GM18909 (cell line): ENCODE measurements at regions not wholly inside any gene's neighbourhood (a gene's known extent, or its start where the extent isn't known, plus 50 kb on each side); places are given as distances from the start of the nearest gene placed in this dataset.

Experiments
- ATAC-seq: cut with Tn5 transposase; IDR thresholded peaks from one replicate; pipeline ENCODE4 v1.9.1; 2021; ENCODE audit warnings: mild to moderate bottlenecking; ENCODE audit not compliant: unreplicated experiment, poor library complexity

GRCh38 chr13:90382425-90382824, 965.1 kb upstream of the MIR17HG start:
- ATAC-seq, result no peak

- ATAC-seq, result no peak
These were observed 961.6 kb upstream of the MIR17HG start for GRCh38 chr13:90385781-90386489.

GRCh38 chr13:90388887-90389452, 958.5 kb upstream of the MIR17HG start:
- ATAC-seq, result no peak

GRCh38 chr13:90389537-90389936, 958.0 kb upstream of the MIR17HG start:
- no peak for ATAC-seq

- no peak for ATAC-seq
These were observed 954.1 kb upstream of the MIR17HG start for GRCh38 chr13:90393408-90393807.

- no peak for ATAC-seq
These were observed 952.1 kb upstream of the MIR17HG start for GRCh38 chr13:90395348-90395747.

- no peak for ATAC-seq
These were observed 951.6 kb upstream of the MIR17HG start for GRCh38 chr13:90395846-90396245.

GRCh38 chr13:90396266-90396665, 951.2 kb upstream of the MIR17HG start:
- ATAC-seq, result no peak

GRCh38 chr13:90397503-90397902, 950.0 kb upstream of the MIR17HG start:
- no peak for ATAC-seq

GRCh38 chr13:90400372-90400771, 947.1 kb upstream of the MIR17HG start:
- ATAC-seq, result no peak

- no peak for ATAC-seq
These were observed 946.3 kb upstream of the MIR17HG start for GRCh38 chr13:90401150-90401549.

GRCh38 chr13:90402102-90402501, 945.4 kb upstream of the MIR17HG start:
- no peak for ATAC-seq

- ATAC-seq, result no peak
These were observed 944.9 kb upstream of the MIR17HG start for GRCh38 chr13:90402613-90403012.

GRCh38 chr13:90403330-90404082, 944.0 kb upstream of the MIR17HG start:
- ATAC-seq, result no peak

- ATAC-seq, result no peak
These were observed 942.2 kb upstream of the MIR17HG start for GRCh38 chr13:90405301-90405700.

- no peak for ATAC-seq
These were observed 934.5 kb upstream of the MIR17HG start for GRCh38 chr13:90412980-90413379.

- no peak for ATAC-seq
These were observed 933.9 kb upstream of the MIR17HG start for GRCh38 chr13:90413548-90413947.

- ATAC-seq, result no peak
These were observed 932.5 kb upstream of the MIR17HG start for GRCh38 chr13:90414691-90415596.

GRCh38 chr13:90415902-90416301, 931.6 kb upstream of the MIR17HG start:
- no peak for ATAC-seq

- ATAC-seq, result no peak
These were observed 931.0 kb upstream of the MIR17HG start for GRCh38 chr13:90416519-90416918.

- ATAC-seq, result no peak
These were observed 930.5 kb upstream of the MIR17HG start for GRCh38 chr13:90416938-90417337.
